HFFc6 (cell line): ENCODE measurements at regions not wholly inside any gene's neighbourhood (a gene's known extent, or its start where the extent isn't known, plus 50 kb on each side); places are given as distances from the start of the nearest gene placed in this dataset.

Experiments
- DNase-seq: peaks from one replicate; pipeline ENCODE4 v3.0.0-alpha.2; 2018
- H3K27ac Mint-ChIP-seq: 2 replicates; pipeline ENCODE4 v1.8.0; 2020; ENCODE audit warnings: mild to moderate bottlenecking, mixed read lengths
- H3K27me3 Mint-ChIP-seq: 2 replicates; pipeline ENCODE4 v1.8.0; 2021; ENCODE audit warnings: mild to moderate bottlenecking, moderate library complexity, mixed read lengths; ENCODE audit not compliant: insufficient read depth
- H3K36me3 Mint-ChIP-seq: 2 replicates; pipeline ENCODE4 v1.8.0; 2021; ENCODE audit warnings: low read depth, mixed read lengths
- H3K4me1 Mint-ChIP-seq: 2 replicates; pipeline ENCODE4 v1.8.0; 2020; ENCODE audit warnings: low read depth, mixed read lengths
- H3K4me3 Mint-ChIP-seq: 2 replicates; pipeline ENCODE4 v1.8.0; 2020; ENCODE audit warnings: mild to moderate bottlenecking, moderate library complexity, mixed read lengths
- H3K9me3 Mint-ChIP-seq: 2 replicates; pipeline ENCODE4 v1.8.0; 2020; ENCODE audit warnings: mild to moderate bottlenecking, mixed read lengths
- CTCF ChIP-seq: fragments of 200-600 bp; sonication (generic); IDR thresholded peaks from 2 replicates; pipeline ENCODE4 v1.5.0; 2021; ENCODE audit warnings: antibody characterized with exemption, mild to moderate bottlenecking

GRCh38 chr22:46043816-46044620, 67.1 kb upstream of the WNT7B start:
- Mint-ChIP-seq H3K27ac (peak overlapping the region; percentile 90), H3K36me3 (no peaks in the 10 kb centered on the region), H3K27me3 (no peaks in the 10 kb centered on the region; the same call in 1 of the 2 replicates), H3K9me3 (no peaks in the 10 kb centered on the region), H3K4me1 (peaks cover 30% of the 10 kb centered on the region), H3K4me3 (peak overlapping the region; percentile 87)
- DNase-seq = no peak
- no peak for TF ChIP-seq CTCF

GRCh38 chr22:46044621-46045458, 67.9 kb upstream of the WNT7B start:
- H3K36me3 Mint-ChIP-seq = no peaks in the 10 kb centered on the region; the same call in 1 of the 2 replicates
- peaks cover 30% of the 10 kb centered on the region for H3K4me1 Mint-ChIP-seq
- peak overlapping the region; percentile 90 for H3K27ac Mint-ChIP-seq
- no peak for DNase-seq
- H3K27me3 Mint-ChIP-seq = no peaks in the 10 kb centered on the region; the same call in 1 of the 2 replicates
- H3K4me3 Mint-ChIP-seq = peak overlapping the region; percentile 87
- no peak for TF ChIP-seq CTCF
- no peaks in the 10 kb centered on the region for H3K9me3 Mint-ChIP-seq

- Mint-ChIP-seq H3K4me1 (peaks cover 30% of the 10 kb centered on the region), H3K27me3 (no peaks in the 10 kb centered on the region; the same call in 1 of the 2 replicates), H3K4me3 (peak overlapping the region; percentile 79), H3K27ac (peak overlapping the region; percentile 49), H3K9me3 (no peaks in the 10 kb centered on the region), H3K36me3 (no peaks in the 10 kb centered on the region; the same call in 1 of the 2 replicates)
- no peak for DNase-seq
- no peak for TF ChIP-seq CTCF
Measured at GRCh38 chr22:46045459-46046298, 68.7 kb upstream of the WNT7B start.

GRCh38 chr22:46046299-46046685, 69.3 kb upstream of the WNT7B start:
- Mint-ChIP-seq H3K9me3 (no peaks in the 10 kb centered on the region), H3K36me3 (no peaks in the 10 kb centered on the region; the same call in 1 of the 2 replicates), H3K27ac (no peak overlapping the region), H3K27me3 (no peaks in the 10 kb centered on the region; the same call in 1 of the 2 replicates), H3K4me1 (peaks cover 31% of the 10 kb centered on the region), H3K4me3 (peak overlapping the region; percentile 79; the same call in 1 of the 2 replicates)
- no peak for DNase-seq
- no peak for TF ChIP-seq CTCF

GRCh38 chr22:46047226-46047625, 70.3 kb upstream of the WNT7B start:
- H3K27me3 Mint-ChIP-seq = no peaks in the 10 kb centered on the region; the same call in 1 of the 2 replicates
- H3K9me3 Mint-ChIP-seq = no peaks in the 10 kb centered on the region
- H3K4me3 Mint-ChIP-seq = no peak overlapping the region
- no peak overlapping the region for H3K27ac Mint-ChIP-seq
- no peak for DNase-seq
- peaks cover 39% of the 10 kb centered on the region for H3K4me1 Mint-ChIP-seq
- no peak for TF ChIP-seq CTCF
- no peaks in the 10 kb centered on the region; the same call in 1 of the 2 replicates for H3K36me3 Mint-ChIP-seq
